ENCODE measurements at regions not wholly inside any gene's neighbourhood (a gene's known extent, or its start where the extent isn't known, plus 50 kb on each side); places are given as distances from the start of the nearest gene placed in this dataset.

GRCh38 chr2:235131334-235132305 is 179.8 kb downstream of the SH3BP4 start:
- TF ChIP-seq CTCF (IDR thresholded peaks at IDR 0.05): no peak
- TF ChIP-seq POLR2A (IDR thresholded peaks at IDR 0.05): no peak
